ENCODE measurements at regions not wholly inside any gene's neighbourhood (a gene's known extent, or its start where the extent isn't known, plus 50 kb on each side); places are given as distances from the start of the nearest gene placed in this dataset.

DNA sequence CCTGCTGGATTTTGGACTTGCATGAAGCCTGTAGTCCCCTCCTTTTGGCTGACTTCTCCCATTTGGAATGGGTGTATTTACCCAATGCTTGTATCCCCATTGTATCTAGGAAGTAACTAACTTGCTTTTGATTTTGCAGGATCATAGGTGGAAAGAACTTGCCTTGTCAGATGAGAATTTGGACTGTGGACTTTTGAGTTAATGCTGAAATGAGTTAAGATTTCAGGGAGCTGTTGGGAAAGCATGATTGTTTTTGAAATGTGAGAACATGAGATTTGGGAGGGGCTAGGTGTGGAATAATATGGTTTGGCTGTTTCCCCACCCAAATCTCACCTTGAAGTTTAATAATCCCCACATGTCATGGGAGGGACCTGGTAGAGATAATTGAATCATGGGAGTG is 189.6 kb upstream of the CDKN2B start:
- H3K4me3 ChIP-seq (ENCODE audit: low read depth, low read length), result no peak overlapping the region
- TF ChIP-seq, protein P1, sequence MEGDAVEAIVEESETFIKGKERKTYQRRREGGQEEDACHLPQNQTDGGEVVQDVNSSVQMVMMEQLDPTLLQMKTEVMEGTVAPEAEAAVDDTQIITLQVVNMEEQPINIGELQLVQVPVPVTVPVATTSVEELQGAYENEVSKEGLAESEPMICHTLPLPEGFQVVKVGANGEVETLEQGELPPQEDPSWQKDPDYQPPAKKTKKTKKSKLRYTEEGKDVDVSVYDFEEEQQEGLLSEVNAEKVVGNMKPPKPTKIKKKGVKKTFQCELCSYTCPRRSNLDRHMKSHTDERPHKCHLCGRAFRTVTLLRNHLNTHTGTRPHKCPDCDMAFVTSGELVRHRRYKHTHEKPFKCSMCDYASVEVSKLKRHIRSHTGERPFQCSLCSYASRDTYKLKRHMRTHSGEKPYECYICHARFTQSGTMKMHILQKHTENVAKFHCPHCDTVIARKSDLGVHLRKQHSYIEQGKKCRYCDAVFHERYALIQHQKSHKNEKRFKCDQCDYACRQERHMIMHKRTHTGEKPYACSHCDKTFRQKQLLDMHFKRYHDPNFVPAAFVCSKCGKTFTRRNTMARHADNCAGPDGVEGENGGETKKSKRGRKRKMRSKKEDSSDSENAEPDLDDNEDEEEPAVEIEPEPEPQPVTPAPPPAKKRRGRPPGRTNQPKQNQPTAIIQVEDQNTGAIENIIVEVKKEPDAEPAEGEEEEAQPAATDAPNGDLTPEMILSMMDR (IDR thresholded peaks at IDR 0.05; ENCODE audit: borderline replicate concordance, insufficient read depth, low read depth, low read length), result no peak

DNA sequence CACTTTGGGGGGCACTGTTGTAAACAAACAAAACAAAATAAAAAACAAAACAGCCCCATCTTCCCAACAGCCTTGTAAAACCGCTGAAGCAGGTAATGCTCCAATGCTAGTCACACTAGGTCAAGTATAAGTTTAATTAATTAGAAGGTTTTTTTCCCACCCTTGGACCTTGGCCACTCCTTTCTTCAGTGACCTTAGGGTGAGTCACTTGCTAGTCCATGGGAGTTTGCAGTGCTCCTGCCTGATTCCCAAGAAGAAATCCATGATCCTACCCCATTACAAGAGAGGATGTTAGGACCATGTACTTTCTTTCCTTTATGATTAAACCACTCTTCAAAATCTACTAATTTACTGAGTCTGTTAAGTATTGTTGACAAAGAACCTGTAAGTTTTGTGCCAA is 192.2 kb upstream of the CDKN2B start:
- TF ChIP-seq, protein P1 (IDR thresholded peaks at IDR 0.05; ENCODE audit: borderline replicate concordance, insufficient read depth, low read depth, low read length), result no peak

DNA sequence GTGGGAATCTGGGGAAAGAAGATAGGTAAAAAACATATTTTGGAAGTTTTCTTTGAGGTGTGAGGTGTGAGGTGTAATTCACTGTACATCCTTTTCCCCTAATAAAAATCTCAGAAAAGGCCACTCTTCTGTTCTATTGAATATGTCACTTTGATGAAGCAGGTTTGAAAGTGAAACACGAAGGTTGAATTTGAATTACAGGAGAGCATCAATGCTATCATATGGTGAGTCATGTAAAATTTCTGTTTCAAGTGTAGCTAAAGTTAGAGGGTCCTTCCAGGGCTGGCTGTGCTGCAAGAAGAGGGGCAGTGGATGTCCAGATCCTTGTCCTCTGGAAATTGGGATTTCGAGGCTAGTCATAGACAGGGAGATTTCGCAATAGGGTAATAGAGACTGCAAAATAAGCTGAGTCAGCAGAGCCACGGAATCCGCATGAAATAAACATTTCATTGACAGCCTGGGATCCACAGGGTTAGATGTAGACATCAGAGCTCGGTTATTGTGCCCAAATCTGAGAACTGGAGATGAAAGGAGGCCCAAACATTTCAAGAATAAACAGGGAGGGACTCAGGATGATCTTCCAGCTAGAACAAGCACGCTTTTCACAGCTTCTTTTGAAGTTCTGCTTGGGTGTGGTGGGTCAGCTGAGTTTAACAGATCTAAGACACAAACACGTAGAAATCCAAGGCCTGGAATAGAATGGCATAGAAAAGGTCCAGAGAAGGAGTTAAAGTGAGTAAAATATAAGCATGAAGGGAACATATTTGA is 194.4 kb upstream of the CDKN2B start:
- H3K4me3 ChIP-seq (ENCODE audit: low read depth, low read length), result no peak overlapping the region
- TF ChIP-seq, protein P1 (IDR thresholded peaks at IDR 0.05; ENCODE audit: borderline replicate concordance, insufficient read depth, low read depth, low read length), result no peak

More for the DNA sequence above, 192.2 kb upstream of the CDKN2B start:
- no peak overlapping the region for H3K4me3 ChIP-seq (ENCODE audit: low read depth, low read length)

DNA sequence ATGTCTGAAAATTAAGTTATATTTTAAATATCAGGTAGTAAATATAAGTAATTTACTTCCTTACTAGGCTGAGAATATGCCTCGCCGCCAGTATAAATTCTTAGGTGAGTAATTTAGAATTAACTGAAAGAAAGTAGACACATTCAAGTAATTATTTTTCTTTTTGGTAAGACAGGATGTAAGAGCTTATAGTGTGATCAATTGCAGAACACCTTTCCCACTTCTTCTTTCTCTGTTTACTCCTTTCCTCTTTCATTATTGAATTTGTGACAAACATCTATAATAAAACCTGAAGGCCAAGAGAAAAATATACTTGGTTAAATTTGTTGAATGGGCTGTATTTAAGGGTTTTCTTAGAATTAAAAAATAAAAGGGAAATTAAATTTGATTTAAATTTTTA is 195.1 kb upstream of the CDKN2B start:
- TF ChIP-seq, protein P1 (IDR thresholded peaks at IDR 0.05; ENCODE audit: borderline replicate concordance, insufficient read depth, low read depth, low read length), result no peak
- no peak overlapping the region for H3K4me3 ChIP-seq (ENCODE audit: low read depth, low read length)

DNA sequence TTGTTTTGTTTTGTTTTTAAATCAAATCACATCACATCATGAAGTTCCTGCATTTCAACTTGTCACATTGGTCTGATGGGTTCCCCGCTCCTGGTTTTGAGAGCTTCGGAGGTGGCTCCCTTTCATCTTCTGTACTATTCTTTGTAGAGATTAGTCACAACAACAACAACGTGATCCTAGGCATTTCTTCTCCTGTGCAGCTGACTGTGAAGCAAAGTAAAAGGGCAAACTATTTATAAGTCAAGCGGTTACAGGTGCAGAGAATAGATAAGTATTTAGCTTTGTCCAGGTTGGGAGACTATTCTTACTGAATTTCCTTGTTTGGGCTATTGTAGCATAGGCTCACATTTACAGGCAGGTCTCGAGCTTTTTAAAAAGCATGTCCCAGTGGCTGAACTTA is 197.7 kb upstream of the CDKN2B start:
- H3K4me3 ChIP-seq (ENCODE audit: low read depth, low read length), result no peak overlapping the region
- TF ChIP-seq, protein P1 (IDR thresholded peaks at IDR 0.05; ENCODE audit: borderline replicate concordance, insufficient read depth, low read depth, low read length), result no peak

DNA sequence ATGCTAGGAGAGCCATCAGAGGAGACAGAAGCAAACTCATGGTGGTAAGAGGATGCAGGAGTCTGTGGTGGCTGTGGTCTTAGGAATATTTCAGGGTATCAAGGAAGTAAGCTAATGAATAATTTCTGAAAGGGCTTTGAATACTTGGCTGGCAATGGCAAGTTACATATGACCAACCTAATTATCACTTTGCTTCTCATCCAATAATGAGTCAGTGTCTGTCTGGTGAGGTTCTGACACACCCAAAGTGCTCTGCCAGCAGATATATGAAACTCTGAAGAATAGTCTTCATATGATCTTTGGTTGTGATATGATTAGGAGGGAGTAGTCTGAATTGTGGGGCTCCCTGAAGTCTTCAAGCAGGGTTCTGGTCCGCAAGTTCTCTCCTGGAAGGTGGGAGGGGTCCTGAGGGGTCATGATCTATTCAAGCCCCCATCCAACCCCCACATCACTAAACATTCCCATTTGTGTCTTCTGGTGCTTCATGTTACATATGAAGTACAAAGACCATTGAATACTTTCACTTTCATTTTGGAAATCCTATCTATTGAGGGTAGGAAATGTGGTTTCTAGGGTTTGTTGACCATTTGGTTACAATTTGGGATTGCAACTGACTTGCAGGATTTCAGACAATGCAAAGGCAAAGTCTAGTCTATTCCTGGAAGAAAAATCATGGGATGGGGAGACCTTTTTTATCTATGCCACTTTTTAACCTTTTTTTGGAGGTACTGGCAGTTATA is 199.9 kb upstream of the CDKN2B start:
- TF ChIP-seq, protein P1 (IDR thresholded peaks at IDR 0.05; ENCODE audit: borderline replicate concordance, insufficient read depth, low read depth, low read length), result no peak
- H3K4me3 ChIP-seq (ENCODE audit: low read depth, low read length), result no peak overlapping the region

DNA sequence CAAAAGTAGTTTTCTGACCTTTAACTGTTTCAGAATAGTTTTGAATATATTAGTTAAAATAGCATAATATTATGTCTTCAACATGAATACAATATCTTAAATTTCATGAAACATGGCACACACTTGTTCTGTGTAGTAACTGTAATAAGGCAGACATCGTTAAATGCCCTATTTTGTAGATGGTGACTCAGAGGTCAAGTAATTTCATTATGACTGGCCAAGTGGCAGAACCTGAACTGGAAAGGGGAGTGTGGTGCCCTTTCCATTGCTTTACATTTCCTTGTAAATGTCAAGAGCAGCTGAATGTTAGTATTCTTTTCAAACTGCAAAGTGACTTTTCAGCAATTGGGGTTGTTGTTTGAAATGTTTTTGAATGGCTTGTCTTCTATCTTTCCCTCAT is 201.2 kb upstream of the CDKN2B start:
- no peak overlapping the region for H3K4me3 ChIP-seq (ENCODE audit: low read depth, low read length)
- TF ChIP-seq, protein P1 (IDR thresholded peaks at IDR 0.05; ENCODE audit: borderline replicate concordance, insufficient read depth, low read depth, low read length), result no peak
